Activated naive CD8-positive, alpha-beta T cell treated with anti-CD3 and anti-CD28 coated beads for 36 hours (primary cell): ENCODE measurements at regions not wholly inside any gene's neighbourhood (a gene's known extent, or its start where the extent isn't known, plus 50 kb on each side); places are given as distances from the start of the nearest gene placed in this dataset.

ENCODE experiments used
- DNase-seq: peaks from one replicate; pipeline ENCODE4 v3.0.0; 2021
- H3K27ac Mint-ChIP-seq: one replicate; pipeline ENCODE4 v1.8.0; 2022; ENCODE audit warnings: mild to moderate bottlenecking, moderate library complexity, mixed read lengths
- H3K27me3 Mint-ChIP-seq: one replicate; pipeline ENCODE4 v1.8.0; 2022; ENCODE audit warnings: mild to moderate bottlenecking, mixed read lengths
- H3K36me3 Mint-ChIP-seq: one replicate; pipeline ENCODE4 v1.8.0; 2021; ENCODE audit warnings: mild to moderate bottlenecking, mixed read lengths
- H3K4me1 Mint-ChIP-seq: one replicate; pipeline ENCODE4 v1.8.0; 2021; ENCODE audit warnings: mixed read lengths
- H3K4me3 Mint-ChIP-seq: one replicate; pipeline ENCODE4 v1.8.0; 2022; ENCODE audit warnings: mild to moderate bottlenecking, moderate library complexity, mixed read lengths
- H3K9me3 Mint-ChIP-seq: one replicate; pipeline ENCODE4 v1.8.0; 2022; ENCODE audit warnings: mixed read lengths

DNA sequence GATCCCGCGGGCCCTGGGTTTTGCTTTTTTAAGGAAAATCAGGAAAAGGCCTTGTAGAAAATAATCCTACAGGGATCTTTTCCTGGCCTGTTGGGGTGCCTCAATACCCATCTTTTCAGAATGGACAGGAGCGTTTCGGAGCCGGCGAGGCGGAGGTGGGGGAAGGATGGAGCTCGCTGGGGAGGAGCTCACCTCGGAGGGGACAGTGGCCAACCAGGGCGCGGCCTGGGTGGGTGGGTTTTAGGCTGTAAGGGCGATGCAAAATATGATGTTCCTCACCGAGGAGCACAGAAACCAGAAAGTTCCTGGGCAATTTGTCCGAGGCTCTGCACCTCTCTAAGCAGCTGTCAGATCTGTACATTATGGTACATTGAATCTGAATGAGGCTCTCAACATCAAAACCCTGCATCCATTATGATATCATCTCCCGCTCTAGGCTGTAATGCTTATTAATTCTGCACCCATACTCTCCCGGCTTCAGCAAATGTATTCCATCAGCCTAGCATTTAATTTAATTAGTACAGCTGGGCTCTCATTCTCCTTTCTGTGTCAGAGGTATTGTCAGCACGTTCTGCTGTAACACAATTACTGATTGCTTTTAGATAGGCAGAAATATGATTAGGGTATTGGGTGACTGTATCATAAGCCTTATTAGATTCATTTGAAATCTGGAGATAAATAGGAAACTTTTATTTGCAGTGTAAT, 90.3 kb upstream of the SOX1 start:
- Mint-ChIP-seq H3K27ac (no peak overlapping the region), H3K4me3 (no peak overlapping the region), H3K27me3 (peaks cover 37% of the 10 kb centered on the region), H3K9me3 (peaks cover 14% of the 10 kb centered on the region), H3K36me3 (no peaks in the 10 kb centered on the region), H3K4me1 (no peaks in the 10 kb centered on the region)
- DNase-seq = no peak

DNA sequence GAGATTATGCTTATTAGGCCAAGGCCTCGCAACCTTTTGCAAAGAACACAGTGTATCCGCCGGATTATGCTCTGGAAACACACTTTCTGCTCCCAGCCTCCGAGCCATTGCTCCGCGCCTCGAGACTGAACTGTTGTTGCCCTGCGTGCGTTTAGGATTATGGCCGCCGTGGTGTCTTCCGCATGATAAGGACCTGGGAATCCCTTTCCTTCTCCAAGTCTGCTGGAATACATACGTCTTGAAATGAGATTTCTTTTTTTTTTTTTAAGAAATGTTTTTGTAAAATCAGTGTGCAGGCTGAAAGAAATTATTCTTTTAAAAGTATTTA, 89.8 kb upstream of the SOX1 start:
- Mint-ChIP-seq H3K4me3 (no peak overlapping the region), H3K9me3 (peaks cover 14% of the 10 kb centered on the region), H3K27ac (no peak overlapping the region), H3K4me1 (no peaks in the 10 kb centered on the region), H3K27me3 (peaks cover 37% of the 10 kb centered on the region), H3K36me3 (no peaks in the 10 kb centered on the region)
- DNase-seq = no peak

DNA sequence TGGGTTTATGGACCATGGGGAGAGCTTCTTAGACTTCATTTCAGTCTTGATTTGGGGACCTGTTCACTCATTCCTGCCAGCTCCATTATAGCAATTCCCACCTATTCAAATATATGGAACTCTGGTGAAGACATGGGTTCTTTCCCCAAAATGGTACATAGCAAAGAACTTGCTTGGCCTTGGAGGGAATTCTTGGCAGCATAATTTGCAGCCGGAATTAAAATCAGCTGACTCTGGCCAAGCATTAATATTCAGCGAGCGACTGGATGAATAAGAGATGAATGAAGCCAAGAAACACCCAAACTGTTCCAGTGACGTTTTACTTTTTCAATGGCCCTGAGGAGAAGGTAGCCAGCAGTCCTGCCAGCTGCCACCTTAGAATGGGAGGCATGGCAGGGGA, 88.4 kb upstream of the SOX1 start:
- H3K4me3 Mint-ChIP-seq = no peak overlapping the region
- no peak for DNase-seq
- H3K4me1 Mint-ChIP-seq = no peaks in the 10 kb centered on the region
- no peaks in the 10 kb centered on the region for H3K36me3 Mint-ChIP-seq
- peaks cover 27% of the 10 kb centered on the region for H3K27me3 Mint-ChIP-seq
- H3K27ac Mint-ChIP-seq = no peak overlapping the region
- peaks cover 14% of the 10 kb centered on the region for H3K9me3 Mint-ChIP-seq

GRCh38 chr13:111980146-111980929, 86.6 kb upstream of the SOX1 start:
- Mint-ChIP-seq H3K36me3 (no peaks in the 10 kb centered on the region), H3K27ac (no peak overlapping the region), H3K4me1 (no peaks in the 10 kb centered on the region), H3K9me3 (peaks cover under 1% of the 10 kb centered on the region), H3K4me3 (no peak overlapping the region), H3K27me3 (peaks cover 22% of the 10 kb centered on the region)
- no peak for DNase-seq

DNA sequence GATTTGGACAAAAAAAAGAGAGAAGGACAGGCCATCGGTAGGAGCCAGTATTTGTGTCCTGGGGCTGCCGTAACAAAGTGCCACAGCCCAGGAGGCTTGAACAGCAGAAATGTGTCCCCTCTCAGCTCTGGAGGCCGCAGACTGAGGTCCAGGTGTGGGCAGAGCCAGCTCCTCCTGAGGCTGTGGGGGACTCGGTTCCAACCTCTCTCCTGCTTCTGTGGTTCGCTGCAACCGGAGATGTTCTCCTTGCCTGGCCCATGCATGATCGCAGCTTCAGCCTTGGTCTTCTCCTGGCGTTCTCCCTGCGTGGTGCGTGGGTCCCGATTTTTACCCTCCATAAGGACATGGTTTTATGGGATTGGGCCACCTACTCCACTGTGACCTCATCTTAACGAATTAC, 85.9 kb upstream of the SOX1 start:
- Mint-ChIP-seq H3K27me3 (peaks cover 22% of the 10 kb centered on the region), H3K4me3 (no peak overlapping the region), H3K4me1 (no peaks in the 10 kb centered on the region), H3K9me3 (no peaks in the 10 kb centered on the region), H3K27ac (no peak overlapping the region), H3K36me3 (no peaks in the 10 kb centered on the region)
- no peak for DNase-seq

DNA sequence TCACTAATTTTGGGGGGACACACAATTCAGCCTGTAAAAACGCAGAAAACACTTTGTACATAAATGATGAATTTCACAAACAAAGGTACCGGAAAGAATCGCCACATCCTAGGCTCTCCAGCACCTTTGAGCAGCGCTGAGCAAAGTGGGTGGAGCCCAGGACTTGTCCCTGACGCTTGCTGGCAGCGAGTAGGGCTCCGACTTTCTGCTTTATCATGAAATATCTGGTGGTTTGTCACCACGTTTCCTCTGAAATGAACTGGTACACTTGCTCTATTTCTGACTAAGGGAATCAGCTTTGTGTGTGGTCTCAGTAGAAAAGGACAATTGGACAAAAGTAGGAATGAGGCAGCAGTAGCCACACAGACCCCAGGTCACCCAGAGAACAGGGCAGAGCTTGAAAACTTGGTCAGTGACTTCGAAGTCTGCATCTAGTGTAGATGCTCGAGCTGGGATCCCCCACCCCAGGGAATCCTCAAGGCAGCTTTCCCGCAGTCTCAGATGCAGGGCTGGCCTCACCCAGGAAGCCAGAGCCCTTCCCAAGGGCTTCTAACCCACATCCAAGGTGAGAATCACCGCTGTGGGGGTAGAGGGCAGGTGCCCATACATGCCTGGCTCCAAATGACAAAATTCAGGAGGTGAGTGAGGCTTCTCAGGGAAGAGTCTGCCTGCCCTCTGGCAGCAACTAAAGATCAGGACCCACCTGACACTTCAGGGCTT, 85.3 kb upstream of the SOX1 start:
- no peaks in the 10 kb centered on the region for H3K36me3 Mint-ChIP-seq
- no peak overlapping the region for H3K4me3 Mint-ChIP-seq
- DNase-seq = no peak
- H3K27ac Mint-ChIP-seq = no peak overlapping the region
- no peaks in the 10 kb centered on the region for H3K4me1 Mint-ChIP-seq
- H3K27me3 Mint-ChIP-seq = peaks cover 22% of the 10 kb centered on the region
- no peaks in the 10 kb centered on the region for H3K9me3 Mint-ChIP-seq

DNA sequence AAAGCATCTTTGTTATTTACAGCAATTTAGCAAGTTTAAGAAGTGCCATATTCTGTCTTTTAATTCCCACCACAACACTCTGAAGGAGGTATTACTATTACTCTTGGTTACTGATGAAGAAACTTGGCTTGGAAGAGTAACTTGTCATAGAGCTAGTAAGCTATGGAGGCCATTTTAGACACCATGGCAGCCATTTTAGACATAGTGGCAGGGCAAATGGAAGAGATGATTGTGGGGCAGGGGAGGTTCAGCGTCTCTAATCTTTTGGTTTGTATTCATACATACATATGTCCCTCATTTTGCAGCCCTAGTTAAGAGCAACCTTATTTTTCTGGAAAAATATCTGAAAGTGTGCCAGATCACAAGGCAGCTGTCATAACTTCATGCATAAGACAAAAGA, 82.6 kb upstream of the SOX1 start:
- H3K4me1 Mint-ChIP-seq = no peaks in the 10 kb centered on the region
- H3K9me3 Mint-ChIP-seq = peaks cover 4% of the 10 kb centered on the region
- H3K27me3 Mint-ChIP-seq = peaks cover 15% of the 10 kb centered on the region
- no peak for DNase-seq
- H3K36me3 Mint-ChIP-seq = no peaks in the 10 kb centered on the region
- no peak overlapping the region for H3K27ac Mint-ChIP-seq
- H3K4me3 Mint-ChIP-seq = no peak overlapping the region

- no peak for DNase-seq
- Mint-ChIP-seq H3K4me3 (no peak overlapping the region), H3K36me3 (peaks cover 2% of the 10 kb centered on the region), H3K9me3 (peaks cover 18% of the 10 kb centered on the region), H3K4me1 (no peaks in the 10 kb centered on the region), H3K27ac (no peak overlapping the region), H3K27me3 (peaks cover 17% of the 10 kb centered on the region)
Observed at GRCh38 chr13:111990362-111990761, 76.6 kb upstream of the SOX1 start.

GRCh38 chr13:111992911-111993310, 74.0 kb upstream of the SOX1 start:
- H3K9me3 Mint-ChIP-seq = peaks cover 18% of the 10 kb centered on the region
- H3K4me3 Mint-ChIP-seq = no peak overlapping the region
- no peak for DNase-seq
- peaks cover 17% of the 10 kb centered on the region for H3K27me3 Mint-ChIP-seq
- H3K27ac Mint-ChIP-seq = no peak overlapping the region
- H3K4me1 Mint-ChIP-seq = no peaks in the 10 kb centered on the region
- H3K36me3 Mint-ChIP-seq = peaks cover 2% of the 10 kb centered on the region

DNA sequence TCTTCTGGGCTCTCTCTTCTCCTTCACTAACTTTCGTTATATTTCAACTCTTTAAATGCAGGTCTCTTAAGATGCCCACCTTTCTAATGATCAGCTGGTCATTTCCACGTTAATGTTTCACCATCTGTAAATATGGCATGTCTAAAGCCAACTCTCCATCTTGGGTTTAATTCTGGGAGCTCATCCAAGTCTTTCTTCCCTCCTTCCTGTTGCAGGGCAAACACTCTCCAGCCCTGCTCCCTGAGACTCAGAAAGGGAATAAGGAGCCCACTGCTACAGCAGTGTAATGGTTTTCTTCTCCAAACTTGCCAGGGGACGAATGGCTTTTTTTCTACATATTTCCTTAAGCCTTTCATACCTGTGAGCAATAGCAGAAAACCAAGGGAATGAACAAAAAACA, 73.3 kb upstream of the SOX1 start:
- Mint-ChIP-seq H3K27me3 (peaks cover 19% of the 10 kb centered on the region), H3K27ac (no peak overlapping the region), H3K4me3 (no peak overlapping the region)

GRCh38 chr13:111994578-111994977, 72.4 kb upstream of the SOX1 start:
- Mint-ChIP-seq H3K4me3 (no peak overlapping the region), H3K36me3 (peaks cover 2% of the 10 kb centered on the region), H3K27ac (no peak overlapping the region), H3K27me3 (peaks cover 24% of the 10 kb centered on the region), H3K4me1 (no peaks in the 10 kb centered on the region), H3K9me3 (peaks cover 16% of the 10 kb centered on the region)
- no peak for DNase-seq

More for the DNA sequence above, 73.3 kb upstream of the SOX1 start:
- peaks cover 2% of the 10 kb centered on the region for H3K36me3 Mint-ChIP-seq
- DNase-seq = no peak
- no peaks in the 10 kb centered on the region for H3K4me1 Mint-ChIP-seq
- H3K9me3 Mint-ChIP-seq = peaks cover 16% of the 10 kb centered on the region

GRCh38 chr13:111999352-111999751, 67.6 kb upstream of the SOX1 start:
- H3K27me3 Mint-ChIP-seq = peaks cover 11% of the 10 kb centered on the region
- no peak overlapping the region for H3K4me3 Mint-ChIP-seq
- no peak overlapping the region for H3K27ac Mint-ChIP-seq
- H3K36me3 Mint-ChIP-seq = no peaks in the 10 kb centered on the region
- no peak for DNase-seq
- H3K9me3 Mint-ChIP-seq = peaks cover 1% of the 10 kb centered on the region
- no peaks in the 10 kb centered on the region for H3K4me1 Mint-ChIP-seq

DNA sequence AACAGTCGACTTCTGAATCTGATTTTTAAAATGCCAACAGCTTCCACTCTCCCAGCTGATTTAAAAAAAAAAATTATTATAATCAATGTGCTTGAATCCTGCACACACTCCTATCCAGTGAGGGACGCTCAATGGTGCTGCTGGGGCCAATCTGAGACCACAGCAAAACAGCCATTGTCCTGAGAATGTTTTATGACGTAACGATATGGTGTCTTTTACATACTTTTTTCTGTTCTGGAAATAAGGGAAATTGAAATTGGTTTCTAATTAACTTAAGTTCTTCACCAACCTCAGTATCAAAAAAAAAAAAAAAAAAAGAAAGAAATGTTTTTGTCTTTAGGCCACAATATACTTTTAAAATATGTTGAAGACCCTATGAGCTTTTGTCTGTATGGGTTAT, 66.1 kb upstream of the SOX1 start:
- DNase-seq = no peak
- Mint-ChIP-seq H3K4me1 (no peaks in the 10 kb centered on the region), H3K27me3 (peaks cover 11% of the 10 kb centered on the region), H3K4me3 (no peak overlapping the region), H3K27ac (no peak overlapping the region), H3K9me3 (peaks cover 3% of the 10 kb centered on the region), H3K36me3 (no peaks in the 10 kb centered on the region)

DNA sequence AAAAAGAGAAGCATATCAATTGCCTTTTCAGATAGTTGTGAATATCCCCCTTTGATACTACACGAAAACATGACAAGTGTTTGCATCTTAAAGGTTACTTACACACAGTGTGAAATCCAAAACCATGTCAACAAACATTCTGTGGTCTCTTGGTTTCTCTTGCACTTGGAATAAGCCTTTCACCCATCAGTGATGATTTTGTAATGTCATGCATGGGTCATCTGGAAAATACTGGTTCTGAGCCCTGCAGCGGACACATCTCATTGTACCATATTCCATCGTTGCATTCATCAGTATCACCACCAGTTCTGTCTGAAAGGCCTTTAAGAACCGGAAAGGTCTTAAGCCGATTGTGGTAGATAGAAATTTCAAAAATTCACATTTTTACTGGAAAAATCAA, 65.4 kb upstream of the SOX1 start:
- H3K27me3 Mint-ChIP-seq = peaks cover 7% of the 10 kb centered on the region
- no peaks in the 10 kb centered on the region for H3K36me3 Mint-ChIP-seq
- H3K27ac Mint-ChIP-seq = no peak overlapping the region
- H3K4me1 Mint-ChIP-seq = no peaks in the 10 kb centered on the region
- H3K9me3 Mint-ChIP-seq = peaks cover 5% of the 10 kb centered on the region
- no peak for DNase-seq
- no peak overlapping the region for H3K4me3 Mint-ChIP-seq

DNA sequence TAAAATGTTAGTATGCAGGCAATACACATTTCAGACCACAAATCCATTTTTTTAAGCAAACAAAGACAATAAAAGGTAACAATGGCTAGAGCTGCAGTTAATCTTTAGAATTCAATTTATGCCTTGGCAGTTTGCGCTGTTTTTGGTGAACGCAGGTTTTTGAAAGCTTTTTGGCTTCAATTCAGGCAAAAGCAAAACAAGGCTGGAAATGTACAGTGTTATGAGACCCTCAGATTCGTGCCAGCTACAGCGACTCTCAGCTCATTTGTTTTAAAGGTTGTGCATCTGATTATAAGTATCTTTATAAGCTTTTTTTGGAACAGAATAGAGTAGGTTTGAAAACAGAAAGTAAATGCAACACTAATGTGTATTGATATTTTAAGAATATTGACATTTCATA, 63.6 kb upstream of the SOX1 start:
- H3K36me3 Mint-ChIP-seq = no peaks in the 10 kb centered on the region
- no peak for DNase-seq
- H3K4me1 Mint-ChIP-seq = no peaks in the 10 kb centered on the region
- H3K27ac Mint-ChIP-seq = no peak overlapping the region
- H3K9me3 Mint-ChIP-seq = peaks cover 6% of the 10 kb centered on the region
- peaks cover 6% of the 10 kb centered on the region for H3K27me3 Mint-ChIP-seq
- no peak overlapping the region for H3K4me3 Mint-ChIP-seq
